Esophagus muscularis mucosa (tissue), 3 donors: ENCODE measurements at regions not wholly inside any gene's neighbourhood (a gene's known extent, or its start where the extent isn't known, plus 50 kb on each side); places are given as distances from the start of the nearest gene placed in this dataset.

Source experiments
- POLR2A ChIP-seq: fragments of 450-650 bp; IDR thresholded peaks from one replicate; pipeline ENCODE4 v1.6.1; 2017; ENCODE audit warnings: antibody characterized with exemption, moderate library complexity, mild to moderate bottlenecking, low read depth
- TF ChIP-seq, protein P1 (sequence below), 3 experiments: fragments of 200-600 bp in 2 of 3; fragments of 450-650 bp in 1 of 3; sonication (generic) in 2 of 3; IDR thresholded peaks; one replicate each; pipeline ENCODE4 v1.5.1; 2017 to 2019; ENCODE audit warnings: antibody characterized with exemption in 3 of 3, mild to moderate bottlenecking in 2 of 3, moderate library complexity in 1 of 3

DNA sequence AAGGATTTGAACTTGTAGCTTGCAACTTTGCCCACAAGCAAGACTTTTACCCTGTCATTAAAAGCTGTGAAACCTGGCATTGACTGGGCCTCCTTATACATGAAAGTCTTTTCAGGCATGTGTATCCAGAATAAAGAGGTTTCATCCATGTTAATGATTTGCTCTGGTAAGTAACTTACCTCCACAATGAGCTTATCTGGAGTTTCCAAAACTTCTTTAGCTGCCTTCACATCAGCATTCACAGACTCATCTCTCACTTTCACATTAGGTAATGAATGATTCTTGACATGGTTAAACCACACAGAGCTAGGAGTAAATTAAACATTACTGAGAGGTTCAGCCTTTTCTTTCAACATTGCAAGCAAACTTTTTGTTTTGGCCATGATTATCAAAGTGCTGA lies 234.4 kb upstream of the CLEC14A start:
- TF ChIP-seq, protein P1, sequence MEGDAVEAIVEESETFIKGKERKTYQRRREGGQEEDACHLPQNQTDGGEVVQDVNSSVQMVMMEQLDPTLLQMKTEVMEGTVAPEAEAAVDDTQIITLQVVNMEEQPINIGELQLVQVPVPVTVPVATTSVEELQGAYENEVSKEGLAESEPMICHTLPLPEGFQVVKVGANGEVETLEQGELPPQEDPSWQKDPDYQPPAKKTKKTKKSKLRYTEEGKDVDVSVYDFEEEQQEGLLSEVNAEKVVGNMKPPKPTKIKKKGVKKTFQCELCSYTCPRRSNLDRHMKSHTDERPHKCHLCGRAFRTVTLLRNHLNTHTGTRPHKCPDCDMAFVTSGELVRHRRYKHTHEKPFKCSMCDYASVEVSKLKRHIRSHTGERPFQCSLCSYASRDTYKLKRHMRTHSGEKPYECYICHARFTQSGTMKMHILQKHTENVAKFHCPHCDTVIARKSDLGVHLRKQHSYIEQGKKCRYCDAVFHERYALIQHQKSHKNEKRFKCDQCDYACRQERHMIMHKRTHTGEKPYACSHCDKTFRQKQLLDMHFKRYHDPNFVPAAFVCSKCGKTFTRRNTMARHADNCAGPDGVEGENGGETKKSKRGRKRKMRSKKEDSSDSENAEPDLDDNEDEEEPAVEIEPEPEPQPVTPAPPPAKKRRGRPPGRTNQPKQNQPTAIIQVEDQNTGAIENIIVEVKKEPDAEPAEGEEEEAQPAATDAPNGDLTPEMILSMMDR (IDR thresholded peaks at IDR 0.05) = no peak
- TF ChIP-seq POLR2A = no peak
